H9 (cell line): ENCODE measurements at regions not wholly inside any gene's neighbourhood (a gene's known extent, or its start where the extent isn't known, plus 50 kb on each side); places are given as distances from the start of the nearest gene placed in this dataset.

Source experiments
- DNase-seq: peaks from one replicate; pipeline ENCODE4 v3.0.0-alpha.2; 2017
- H2AFZ ChIP-seq: one replicate; pipeline ENCODE4 v1.6.1; 2013; ENCODE audit warnings: mild to moderate bottlenecking, low read length, control low read depth, moderate library complexity
- H2AK5ac ChIP-seq: 2 replicates; pipeline ENCODE4 v1.6.1; 2013; ENCODE audit warnings: low read length, control low read depth, mixed read lengths; ENCODE audit not compliant: insufficient read length
- H2BK120ac ChIP-seq: one replicate; pipeline ENCODE4 v1.6.1; 2013; ENCODE audit warnings: low read depth, mild to moderate bottlenecking, low read length, control low read depth, inconsistent platforms; ENCODE audit not compliant: poor library complexity, severe bottlenecking
- H2BK12ac ChIP-seq: 2 replicates; pipeline ENCODE4 v1.6.1; 2013; ENCODE audit warnings: low read length, control low read depth, mixed read lengths, low read depth; ENCODE audit not compliant: insufficient read length
- H2BK15ac ChIP-seq: 2 replicates; pipeline ENCODE4 v1.6.1; 2013; ENCODE audit warnings: low read depth, low read length, control low read depth
- H2BK20ac ChIP-seq: one replicate; pipeline ENCODE4 v1.6.1; 2013; ENCODE audit warnings: low read depth, mild to moderate bottlenecking, low read length, control low read depth, inconsistent platforms; ENCODE audit not compliant: poor library complexity, severe bottlenecking
- H2BK5ac ChIP-seq: 2 replicates; pipeline ENCODE4 v1.6.1; 2013; ENCODE audit warnings: low read length, control low read depth, mixed read lengths; ENCODE audit not compliant: insufficient read length
- H3K14ac ChIP-seq: 2 replicates; pipeline ENCODE4 v1.6.1; 2013; ENCODE audit warnings: low read length, control low read depth; ENCODE audit not compliant: insufficient read depth
- H3K18ac ChIP-seq: 2 replicates; pipeline ENCODE4 v1.6.1; 2013; ENCODE audit warnings: low read depth, mild to moderate bottlenecking, mixed read lengths, low read length, control low read depth; ENCODE audit not compliant: insufficient read length
- H3K23ac ChIP-seq: 2 replicates; pipeline ENCODE4 v1.6.1; 2013; ENCODE audit warnings: low read length, control low read depth, mixed read lengths, low read depth; ENCODE audit not compliant: insufficient read length
- H3K23me2 ChIP-seq: 2 replicates; pipeline ENCODE4 v1.6.1; 2013; ENCODE audit warnings: low read depth, mild to moderate bottlenecking, mixed read lengths, low read length, control low read depth; ENCODE audit not compliant: insufficient read length, poor library complexity, severe bottlenecking
- H3K27ac ChIP-seq: 2 replicates; pipeline ENCODE4 v1.5.1; 2013; ENCODE audit warnings: low read length, control low read depth, mixed read lengths, low read depth; ENCODE audit not compliant: insufficient read length
- H3K27me3 ChIP-seq: 2 replicates; pipeline ENCODE4 v1.6.1; 2013; ENCODE audit warnings: low read length, control low read depth, inconsistent platforms; ENCODE audit not compliant: insufficient read depth
- H3K4ac ChIP-seq: 2 replicates; pipeline ENCODE4 v1.6.1; 2013; ENCODE audit warnings: low read depth, mild to moderate bottlenecking, control low read depth, inconsistent platforms, low read length, moderate library complexity
- H3K4me1 ChIP-seq: 2 replicates; pipeline ENCODE4 v1.6.1; 2013; ENCODE audit warnings: low read length, control low read depth, inconsistent platforms; ENCODE audit not compliant: insufficient read depth
- H3K4me2 ChIP-seq: 2 replicates; pipeline ENCODE4 v1.6.1; 2013; ENCODE audit warnings: low read length, control low read depth, mixed read lengths; ENCODE audit not compliant: insufficient read length, insufficient read depth
- H3K56ac ChIP-seq: 2 replicates; pipeline ENCODE4 v1.6.1; 2013; ENCODE audit warnings: low read depth, mild to moderate bottlenecking, mixed read lengths, low read length, control low read depth; ENCODE audit not compliant: insufficient read length
- H3K79me1 ChIP-seq: 2 replicates; pipeline ENCODE4 v1.6.1; 2013; ENCODE audit warnings: low read depth, mild to moderate bottlenecking, moderate library complexity, low read length, control low read depth, inconsistent platforms; ENCODE audit not compliant: insufficient read depth, poor library complexity, severe bottlenecking
- H3K79me2 ChIP-seq: 2 replicates; pipeline ENCODE4 v1.6.1; 2013; ENCODE audit warnings: low read length, control low read depth, inconsistent platforms; ENCODE audit not compliant: insufficient read depth
- H3K9ac ChIP-seq: 2 replicates; pipeline ENCODE4 v1.6.1; 2013; ENCODE audit warnings: low read length, control low read depth, mixed read lengths; ENCODE audit not compliant: insufficient read length; ENCODE audit errors: extremely low read depth
- H3K9me3 ChIP-seq: one replicate; pipeline ENCODE4 v1.6.1; 2013; ENCODE audit warnings: low read depth, low read length, inconsistent platforms; ENCODE audit not compliant: control insufficient read depth
- H3T11ph ChIP-seq: one replicate; pipeline ENCODE4 v1.6.1; 2013; ENCODE audit warnings: mild to moderate bottlenecking, low read length, control low read depth, inconsistent platforms
- H4K20me1 ChIP-seq: one replicate; pipeline ENCODE4 v1.6.1; 2013; ENCODE audit not compliant: control insufficient read depth, insufficient read length, insufficient read depth
- H4K5ac ChIP-seq: 2 replicates; pipeline ENCODE4 v1.6.1; 2013; ENCODE audit warnings: low read depth, mild to moderate bottlenecking, mixed read lengths, low read length, control low read depth; ENCODE audit not compliant: insufficient read length
- H4K8ac ChIP-seq: replicated peaks from 2 replicates; pipeline ENCODE4 v1.6.1; 2013; ENCODE audit warnings: low read length, control low read depth, mixed read lengths, low read depth; ENCODE audit not compliant: insufficient read length
- H4K91ac ChIP-seq: 2 replicates; pipeline ENCODE4 v1.6.1; 2013; ENCODE audit warnings: low read depth, mild to moderate bottlenecking, moderate library complexity, mixed read lengths, low read length, control low read depth; ENCODE audit not compliant: insufficient read length
- H3K27ac Mint-ChIP-seq, 3 experiments: 2 replicates in 2 of 3; 3 replicates in 1 of 3; pipeline ENCODE4 v1.8.0; 2020 to 2021; ENCODE audit warnings: mixed read lengths in 3 of 3, mild to moderate bottlenecking in 1 of 3, moderate library complexity in 1 of 3
- H3K27me3 Mint-ChIP-seq: 2 replicates; pipeline ENCODE4 v1.8.0; 2021; ENCODE audit warnings: low read depth, mild to moderate bottlenecking, moderate library complexity, mixed read lengths
- H3K36me3 Mint-ChIP-seq, 3 experiments: 2 replicates in 2 of 3; 3 replicates in 1 of 3; pipeline ENCODE4 v1.8.0; 2020 to 2021; ENCODE audit warnings: low read depth in 3 of 3, mixed read lengths in 3 of 3; ENCODE audit not compliant: insufficient read depth in 1 of 3
- H3K4me1 Mint-ChIP-seq, 2 experiments: 2 replicates each; pipeline ENCODE4 v1.8.0; 2020; ENCODE audit warnings: mixed read lengths in 2 of 2
- H3K4me3 Mint-ChIP-seq, 2 experiments: 2 replicates in 1 of 2; 3 replicates in 1 of 2; pipeline ENCODE4 v1.8.0; 2020 to 2021; ENCODE audit warnings: mild to moderate bottlenecking in 2 of 2, mixed read lengths in 2 of 2, moderate library complexity in 1 of 2
- H3K9me3 Mint-ChIP-seq, 2 experiments: 2 replicates in 1 of 2; 3 replicates in 1 of 2; pipeline ENCODE4 v1.8.0; 2020; ENCODE audit warnings: mild to moderate bottlenecking in 2 of 2, mixed read lengths in 2 of 2, moderate library complexity in 1 of 2
- CTCF ChIP-seq: fragments of 200-600 bp; sonication (generic); conservative IDR thresholded peaks from 3 replicates; pipeline ENCODE4 v1.8.0; 2021; ENCODE audit warnings: antibody characterized with exemption, mild to moderate bottlenecking
- WGBS: extraction: QIAGEN DNeasy Blood & Tissue Kit; methylation state at CpG from one replicate; pipeline ENCODE4 v1.1.7; 2013; ENCODE audit warnings: missing lambda C conversion rate, low lambda C conversion rate, mixed read lengths; ENCODE audit not compliant: insufficient read length; ENCODE audit errors: extremely low coverage; 5-methylcytosine and 5-hydroxymethylcytosine counted together

GRCh38 chr3:28080716-28081115 lies 160.7 kb upstream of the CMC1 start:
- no peak overlapping the region for H3T11ph ChIP-seq
- no peaks in the 10 kb centered on the region for H3K9me3 ChIP-seq
- no peak overlapping the region for H4K8ac ChIP-seq
- no peaks in the 10 kb centered on the region for H3K27me3 ChIP-seq
- no peak overlapping the region for H3K18ac ChIP-seq
- H3K79me1 ChIP-seq: no peaks in the 10 kb centered on the region
- no peak overlapping the region for H3K27ac Mint-ChIP-seq
- H3K4me2 ChIP-seq: no peak overlapping the region
- H3K4me3 Mint-ChIP-seq: no peak overlapping the region
- no peak overlapping the region for H2BK120ac ChIP-seq
- no peak overlapping the region for H2BK15ac ChIP-seq
- no peak overlapping the region for H2BK5ac ChIP-seq
- H3K9me3 Mint-ChIP-seq: no peaks in the 10 kb centered on the region; a peak in 1 of 5 replicates
- H4K91ac ChIP-seq: no peak overlapping the region
- H3K27me3 Mint-ChIP-seq: peaks cover 2% of the 10 kb centered on the region
- H3K27ac ChIP-seq: no peak overlapping the region
- peaks cover 20% of the 10 kb centered on the region for H3K4me1 ChIP-seq
- no peaks in the 10 kb centered on the region; a peak in 1 of 7 replicates for H3K36me3 Mint-ChIP-seq
- no peaks in the 10 kb centered on the region for H3K79me2 ChIP-seq
- no peak for TF ChIP-seq CTCF
- no peak overlapping the region for H2AK5ac ChIP-seq
- H4K20me1 ChIP-seq: no peaks in the 10 kb centered on the region
- H2BK12ac ChIP-seq: no peak overlapping the region
- H4K5ac ChIP-seq: no peak overlapping the region
- H2AFZ ChIP-seq: no peak overlapping the region
- no peak overlapping the region for H3K14ac ChIP-seq
- H3K4ac ChIP-seq: no peak overlapping the region
- no peak overlapping the region for H2BK20ac ChIP-seq
- H3K4me1 Mint-ChIP-seq: peaks cover 58 to 62% of the 10 kb centered on the region in 2 experiments
- H3K56ac ChIP-seq: no peak overlapping the region
- no peak for DNase-seq
- H3K23me2 ChIP-seq: peaks cover 4% of the 10 kb centered on the region
- no peak overlapping the region for H3K9ac ChIP-seq
- no peak overlapping the region for H3K23ac ChIP-seq
- no CpG with 5 or more reads among the region's 1 CpG for WGBS
